ENCODE measurements at regions not wholly inside any gene's neighbourhood (a gene's known extent, or its start where the extent isn't known, plus 50 kb on each side); places are given as distances from the start of the nearest gene placed in this dataset.
A peak's percentile ranks its signal among the peaks of the same experiment; 100 is the strongest.

DNA sequence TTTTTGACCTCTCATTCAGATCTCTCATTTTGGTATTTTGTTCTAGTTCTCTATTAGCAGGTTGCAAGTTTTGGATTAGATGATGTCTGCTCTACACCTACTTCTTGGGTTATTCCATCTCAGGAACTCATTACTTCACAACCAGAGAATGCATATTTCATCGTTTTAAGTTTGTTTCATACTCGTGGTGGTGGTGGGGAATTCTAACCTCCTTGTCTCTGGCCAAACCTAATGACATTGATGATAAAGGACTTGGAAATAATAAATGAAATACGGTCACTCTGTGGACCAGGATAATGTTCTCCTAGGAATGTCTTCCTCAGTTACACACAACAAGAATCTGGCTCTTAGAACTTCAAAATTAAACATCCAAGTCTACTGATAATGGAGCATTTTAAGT lies 115.2 kb downstream of the CDC42EP3 start:
- Histone ChIP-seq H3K4me1 (no peaks in the 10 kb centered on the region), H3K27me3 (ENCODE audit: low read depth) (no peaks in the 10 kb centered on the region), H3K36me3 (no peaks in the 10 kb centered on the region), H3K27ac (no peak overlapping the region), H3K9me3 (no peaks in the 10 kb centered on the region), H3K4me3 (no peak overlapping the region)
- TF ChIP-seq, protein P1, sequence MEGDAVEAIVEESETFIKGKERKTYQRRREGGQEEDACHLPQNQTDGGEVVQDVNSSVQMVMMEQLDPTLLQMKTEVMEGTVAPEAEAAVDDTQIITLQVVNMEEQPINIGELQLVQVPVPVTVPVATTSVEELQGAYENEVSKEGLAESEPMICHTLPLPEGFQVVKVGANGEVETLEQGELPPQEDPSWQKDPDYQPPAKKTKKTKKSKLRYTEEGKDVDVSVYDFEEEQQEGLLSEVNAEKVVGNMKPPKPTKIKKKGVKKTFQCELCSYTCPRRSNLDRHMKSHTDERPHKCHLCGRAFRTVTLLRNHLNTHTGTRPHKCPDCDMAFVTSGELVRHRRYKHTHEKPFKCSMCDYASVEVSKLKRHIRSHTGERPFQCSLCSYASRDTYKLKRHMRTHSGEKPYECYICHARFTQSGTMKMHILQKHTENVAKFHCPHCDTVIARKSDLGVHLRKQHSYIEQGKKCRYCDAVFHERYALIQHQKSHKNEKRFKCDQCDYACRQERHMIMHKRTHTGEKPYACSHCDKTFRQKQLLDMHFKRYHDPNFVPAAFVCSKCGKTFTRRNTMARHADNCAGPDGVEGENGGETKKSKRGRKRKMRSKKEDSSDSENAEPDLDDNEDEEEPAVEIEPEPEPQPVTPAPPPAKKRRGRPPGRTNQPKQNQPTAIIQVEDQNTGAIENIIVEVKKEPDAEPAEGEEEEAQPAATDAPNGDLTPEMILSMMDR (IDR thresholded peaks at IDR 0.05): no peak
- ATAC-seq (no peak), DNase-seq (no peak)
- intact Hi-C loops (cut with DNase I): no loop called here

DNA sequence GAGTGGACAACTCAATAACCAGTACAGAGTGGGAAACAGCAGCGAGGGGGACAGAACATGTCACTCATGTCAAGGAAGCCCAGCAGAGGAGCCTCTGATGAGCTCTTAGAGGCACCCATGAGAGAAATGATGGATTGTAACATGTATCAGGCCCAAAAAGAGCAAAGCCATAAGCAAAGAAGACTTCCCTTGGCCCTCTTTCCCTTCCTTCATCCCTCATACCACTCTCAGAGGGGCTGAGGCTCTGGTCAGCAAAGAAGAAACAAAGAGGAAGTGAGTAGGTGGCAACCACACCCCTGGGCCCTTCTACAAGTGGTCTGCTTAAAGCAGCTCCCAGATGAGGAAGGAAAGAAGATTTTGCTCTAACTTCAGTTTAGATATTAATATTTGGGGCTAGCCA lies 112.8 kb downstream of the CDC42EP3 start:
- intact Hi-C loops (cut with DNase I): no loop called here
- no peak overlapping the region for H3K27ac ChIP-seq
- TF ChIP-seq, protein P1 (IDR thresholded peaks at IDR 0.05): no peak
- no peaks in the 10 kb centered on the region for H3K9me3 ChIP-seq
- no peaks in the 10 kb centered on the region for H3K36me3 ChIP-seq
- DNase-seq: peak; percentile 62
- peak; percentile 54 to 80 for ATAC-seq
- peaks cover under 1% of the 10 kb centered on the region for H3K4me1 ChIP-seq
- no peaks in the 10 kb centered on the region for H3K27me3 ChIP-seq (ENCODE audit: low read depth)
- no peak overlapping the region for H3K4me3 ChIP-seq

DNA sequence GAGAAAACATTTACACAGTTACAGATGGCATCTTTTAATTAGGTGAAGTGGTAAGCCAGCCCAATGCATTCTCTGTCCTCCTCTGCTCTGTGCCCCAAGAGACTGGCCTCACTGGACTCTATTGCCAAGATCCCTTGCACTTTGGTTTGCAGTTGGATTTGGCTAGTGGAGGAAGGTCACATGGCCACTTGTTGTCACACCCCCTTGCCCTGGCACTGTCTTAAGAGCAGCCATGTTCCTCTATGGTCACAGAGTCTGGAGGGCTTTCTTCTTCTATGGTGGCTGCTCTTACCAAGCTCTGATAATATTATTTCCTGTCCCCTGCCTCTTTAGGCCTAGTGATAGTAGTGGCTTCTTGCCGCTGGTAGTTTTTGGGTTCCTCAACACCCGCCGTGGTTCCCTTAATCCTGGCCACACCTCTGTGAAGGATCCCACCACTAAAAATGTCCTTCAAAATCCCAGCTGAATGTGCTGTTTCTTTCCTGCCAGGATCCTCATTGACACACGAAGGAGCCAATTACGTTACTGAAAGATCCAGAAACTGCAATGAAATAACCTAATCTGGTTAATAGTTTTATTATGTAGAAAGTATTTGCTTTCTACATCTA lies 111.1 kb downstream of the CDC42EP3 start:
- TF ChIP-seq, protein P1 (IDR thresholded peaks at IDR 0.05): no peak
- ATAC-seq (no peak), DNase-seq (no peak)
- H3K9me3 ChIP-seq: no peaks in the 10 kb centered on the region
- no peak overlapping the region for H3K4me3 ChIP-seq
- intact Hi-C loops (cut with DNase I): no loop called here
- no peaks in the 10 kb centered on the region for H3K36me3 ChIP-seq
- no peaks in the 10 kb centered on the region for H3K27me3 ChIP-seq (ENCODE audit: low read depth)
- H3K27ac ChIP-seq: no peak overlapping the region
- peaks cover 8% of the 10 kb centered on the region for H3K4me1 ChIP-seq

DNA sequence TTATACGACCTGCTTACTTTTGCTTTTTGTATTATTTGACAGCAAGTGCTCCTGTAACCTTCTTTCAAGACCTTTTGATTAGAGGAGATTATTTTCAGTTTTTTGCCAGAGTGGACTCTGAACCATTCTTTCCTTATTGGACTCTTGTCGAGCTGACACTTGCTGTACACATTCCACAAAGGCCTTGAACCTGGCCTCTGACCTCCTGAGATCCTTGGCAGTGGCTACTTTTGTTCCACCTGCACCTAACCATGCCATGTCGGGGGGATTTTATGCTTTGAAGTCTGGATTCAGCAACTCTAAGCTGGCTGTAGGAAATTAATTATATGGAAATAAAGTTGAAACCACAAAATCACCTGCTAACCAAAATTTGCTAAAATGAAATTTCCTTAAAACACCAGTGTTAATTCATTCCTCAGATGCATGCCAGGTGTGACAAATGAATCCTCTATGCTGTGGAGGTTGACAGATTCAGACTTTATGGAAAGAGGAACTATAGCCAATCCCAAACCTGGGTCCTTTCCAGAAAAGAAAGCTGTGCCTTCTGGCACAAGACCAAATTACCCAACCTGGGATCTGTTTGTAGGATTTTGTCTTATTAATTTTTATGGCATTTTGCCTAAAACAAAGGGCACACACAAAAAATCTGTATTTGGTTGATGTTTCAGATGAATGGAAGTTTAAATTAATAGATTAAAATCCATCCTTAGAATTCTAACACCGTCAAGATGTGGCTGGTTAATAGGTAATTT lies 110.4 kb downstream of the CDC42EP3 start:
- Histone ChIP-seq H3K4me1 (peaks cover 8% of the 10 kb centered on the region), H3K27ac (no peak overlapping the region), H3K4me3 (no peak overlapping the region), H3K9me3 (no peaks in the 10 kb centered on the region), H3K27me3 (ENCODE audit: low read depth) (no peaks in the 10 kb centered on the region), H3K36me3 (no peaks in the 10 kb centered on the region)
- TF ChIP-seq, protein P1 (IDR thresholded peaks at IDR 0.05): no peak
- DNase-seq (no peak), ATAC-seq (no peak)
- intact Hi-C loops (cut with DNase I): no loop called here

DNA sequence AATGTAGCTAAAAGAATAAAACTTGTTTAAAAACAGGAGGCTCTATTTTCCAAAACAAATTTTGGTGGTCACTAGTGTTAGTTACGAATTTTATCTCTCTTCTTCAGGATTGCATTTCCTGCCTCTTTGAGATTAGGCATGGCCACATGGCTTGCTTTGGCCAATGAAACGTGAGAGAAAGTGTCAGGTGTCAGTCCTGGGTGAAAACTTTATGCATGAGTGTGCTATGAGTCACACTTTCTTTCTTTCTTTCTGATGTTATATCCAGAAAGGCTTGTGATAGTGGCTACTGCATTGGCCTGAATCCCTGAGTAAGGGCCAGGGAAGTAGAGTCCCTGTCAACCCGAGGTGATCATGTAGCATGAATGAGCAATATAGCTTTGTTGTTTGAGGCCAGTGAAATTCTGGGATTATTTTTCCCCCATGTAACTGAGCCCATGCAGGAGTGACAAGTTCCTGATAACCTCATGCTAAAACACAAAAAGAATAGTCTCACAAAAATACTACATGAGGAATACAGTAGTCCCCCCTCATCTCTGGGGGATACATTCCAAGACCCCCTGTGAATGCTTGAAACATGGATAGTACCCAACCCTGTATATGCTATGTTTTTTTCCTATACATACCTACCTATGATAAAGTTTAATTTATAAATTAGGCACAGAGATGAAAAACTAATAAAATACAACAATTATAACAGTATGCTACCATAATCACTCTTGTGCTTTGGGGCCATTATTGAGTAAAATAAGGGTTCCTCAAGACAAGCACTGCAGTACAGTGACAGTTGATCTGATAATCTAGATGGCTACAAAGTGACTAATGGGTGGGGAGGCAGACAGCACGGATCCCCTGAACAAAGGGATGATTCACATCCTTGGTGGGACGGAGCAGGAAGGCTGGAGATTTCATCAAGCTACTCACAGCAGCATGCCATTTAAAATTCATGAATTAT lies 109.5 kb downstream of the CDC42EP3 start:
- intact Hi-C loops (cut with DNase I): no loop called here
- no peak overlapping the region for H3K4me3 ChIP-seq
- no peak for ATAC-seq
- TF ChIP-seq, protein P1 (IDR thresholded peaks at IDR 0.05): no peak
- no peak overlapping the region for H3K27ac ChIP-seq
- no peak for DNase-seq
- no peaks in the 10 kb centered on the region for H3K36me3 ChIP-seq
- H3K9me3 ChIP-seq: no peaks in the 10 kb centered on the region
- H3K4me1 ChIP-seq: peaks cover 8% of the 10 kb centered on the region
- no peaks in the 10 kb centered on the region for H3K27me3 ChIP-seq (ENCODE audit: low read depth)

All from lower lobe of right lung (tissue), 2 donors.